Esophagus muscularis mucosa (tissue), 3 donors: ENCODE measurements at regions not wholly inside any gene's neighbourhood (a gene's known extent, or its start where the extent isn't known, plus 50 kb on each side); places are given as distances from the start of the nearest gene placed in this dataset.

ENCODE experiments used
- CTCF ChIP-seq, 3 experiments: fragments of 200-600 bp in 2 of 3; fragments of 450-650 bp in 1 of 3; sonication (generic) in 2 of 3; IDR thresholded peaks; one replicate each; pipeline ENCODE4 v1.5.1; 2017 to 2019; ENCODE audit warnings: antibody characterized with exemption in 3 of 3, mild to moderate bottlenecking in 2 of 3, moderate library complexity in 1 of 3
- POLR2A ChIP-seq: fragments of 450-650 bp; IDR thresholded peaks from one replicate; pipeline ENCODE4 v1.6.1; 2017; ENCODE audit warnings: antibody characterized with exemption, moderate library complexity, mild to moderate bottlenecking, low read depth

- TF ChIP-seq CTCF (IDR thresholded peaks at IDR 0.05) = no peak
- no peak for TF ChIP-seq POLR2A
Observed at GRCh38 chr18:49648811-49649210, 87.0 kb downstream of the LIPG start.
